ENCODE measurements at regions not wholly inside any gene's neighbourhood (a gene's known extent, or its start where the extent isn't known, plus 50 kb on each side); places are given as distances from the start of the nearest gene placed in this dataset.
"Not testable (repeated sequence)": the region's sequence is repeated elsewhere in the genome, so short reads cannot be mapped to it uniquely, and the experiment has no call there.

DNA sequence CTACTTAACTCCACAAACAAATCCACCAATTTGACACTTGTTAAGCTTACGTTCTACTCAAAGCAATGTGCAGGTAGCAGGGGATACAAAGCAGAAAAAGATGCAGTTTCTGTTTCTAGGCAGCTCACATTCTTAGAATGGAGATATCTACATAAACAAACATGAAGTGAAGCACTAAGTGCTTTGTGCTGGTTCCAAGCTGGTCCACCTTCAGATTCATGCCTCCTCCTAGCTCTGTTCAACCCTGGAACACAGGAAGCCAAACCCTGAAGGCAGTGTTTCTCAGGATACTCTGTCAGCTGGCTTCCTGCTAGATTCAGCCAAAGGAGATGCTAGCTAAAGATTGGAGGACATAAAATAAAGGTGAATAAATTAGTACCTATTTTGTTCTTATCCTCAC, 55.3 kb upstream of the NOL4 start:
- no peak for DNase-seq (ENCODE audit: low read depth)

DNA sequence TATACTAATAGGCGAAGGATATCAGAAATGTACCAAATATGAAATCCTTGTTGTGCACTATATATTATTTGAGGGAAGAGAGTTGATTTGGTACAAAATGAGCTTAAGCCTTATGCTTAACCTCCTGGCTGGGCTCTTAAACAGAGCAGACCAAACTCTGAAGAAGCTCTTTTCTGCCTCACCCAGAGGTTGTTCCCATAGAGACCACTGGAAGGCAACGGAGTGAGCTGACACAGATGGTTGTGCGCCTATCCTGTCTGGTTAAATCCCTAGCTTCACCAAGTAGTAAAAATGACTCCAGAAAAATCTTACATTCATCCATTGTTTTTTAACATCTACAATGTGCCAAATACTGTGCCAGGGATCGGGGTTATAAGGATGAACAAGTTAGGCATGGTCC, 55.9 kb upstream of the NOL4 start:
- no peak for DNase-seq (ENCODE audit: low read depth)

DNA sequence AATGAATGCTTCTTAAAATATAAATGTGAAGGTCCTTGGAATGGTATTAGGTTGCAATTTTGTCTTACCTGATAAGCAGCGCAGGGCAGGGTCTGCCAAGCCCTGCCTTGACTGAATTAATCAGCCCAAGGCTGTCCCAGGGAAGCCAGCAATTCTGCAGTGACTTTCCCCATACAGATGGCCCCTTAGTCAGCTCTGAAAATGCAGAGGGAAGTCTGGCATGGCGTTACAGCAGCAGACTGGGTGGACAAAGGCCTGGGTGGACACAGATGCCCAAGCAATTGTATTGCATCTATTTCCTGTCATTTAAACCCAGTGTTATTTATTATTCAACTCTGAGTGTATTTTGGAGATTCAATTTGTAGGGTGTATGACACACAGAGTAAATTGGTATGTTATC, 56.6 kb upstream of the NOL4 start:
- no peak for DNase-seq (ENCODE audit: low read depth)

DNA sequence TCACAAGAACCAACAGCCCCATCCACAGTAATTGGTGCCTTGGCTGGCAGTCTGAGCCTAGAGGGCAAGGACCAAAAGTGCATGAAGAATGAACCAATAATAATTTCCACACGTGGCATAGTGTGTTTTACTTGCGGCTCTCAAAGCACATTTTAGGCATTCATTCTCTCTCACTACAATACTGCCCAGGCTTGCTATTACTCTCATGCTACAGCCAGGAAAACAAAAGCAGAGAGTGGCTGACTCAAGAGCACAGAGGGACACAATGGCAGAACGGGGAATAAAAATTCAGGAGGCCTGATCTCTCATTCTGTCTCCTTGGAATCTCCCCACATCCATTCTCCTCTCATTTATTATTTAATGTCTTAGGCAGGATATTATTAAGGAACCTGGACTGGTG, 57.0 kb upstream of the NOL4 start:
- no peak for DNase-seq (ENCODE audit: low read depth)

DNA sequence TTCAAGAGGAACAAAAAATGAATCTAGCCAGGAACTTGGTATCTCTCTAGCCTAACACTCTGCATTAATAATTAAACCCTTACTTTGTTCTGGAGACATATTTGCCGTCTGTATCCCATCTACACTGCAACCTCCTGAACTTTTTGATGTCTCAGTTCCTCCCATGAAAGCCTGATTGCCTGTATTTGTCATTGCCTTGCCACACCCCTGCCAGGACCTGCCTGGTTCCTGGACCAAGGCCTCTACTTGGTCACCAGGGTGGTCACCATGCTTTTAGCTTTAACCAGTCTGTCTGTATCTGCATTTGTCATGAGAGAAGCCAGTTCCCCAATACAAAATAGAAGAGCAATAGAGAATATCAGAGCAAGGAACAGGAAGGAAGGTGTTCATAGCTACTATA, 58.8 kb upstream of the NOL4 start:
- no peak for DNase-seq (ENCODE audit: low read depth)

DNA sequence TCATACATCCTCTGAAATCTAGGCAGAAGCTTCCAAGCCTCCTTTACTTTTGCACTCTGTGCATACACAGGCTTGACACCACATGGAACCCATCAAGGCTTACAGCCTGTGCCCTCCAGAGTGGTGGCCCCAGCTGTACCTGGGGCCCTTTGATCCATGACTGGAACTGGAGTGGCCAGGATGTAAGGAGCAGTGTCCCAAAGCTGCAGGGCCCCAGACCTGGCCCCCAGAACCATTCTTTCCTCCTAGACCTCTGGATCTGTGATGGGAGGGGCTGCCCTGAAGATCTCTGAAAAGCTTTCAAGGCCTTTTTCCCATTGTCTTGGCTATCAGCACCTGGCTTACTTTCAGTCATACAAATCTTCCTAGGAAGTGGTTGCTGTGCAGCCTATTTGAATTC, 63.1 kb upstream of the NOL4 start:
- no peak for DNase-seq (ENCODE audit: low read depth)

DNA sequence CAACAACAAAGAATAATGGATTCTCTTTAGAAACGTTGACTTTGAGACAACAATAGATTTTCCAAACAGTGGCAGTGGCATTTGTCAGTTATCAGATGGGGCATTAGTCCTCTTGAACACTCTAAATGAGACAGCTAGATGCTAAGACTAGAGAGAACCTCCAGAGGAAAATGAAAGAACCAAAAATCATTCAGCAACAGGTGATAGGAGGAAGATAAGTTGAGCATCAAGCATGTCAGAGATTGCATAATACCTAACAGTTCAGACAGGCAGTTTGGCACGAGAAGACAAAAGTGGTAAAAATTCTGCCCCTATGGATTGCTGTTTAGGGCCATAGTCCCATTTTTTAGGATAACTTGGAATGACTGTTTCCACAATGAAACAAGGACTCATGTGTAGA, 67.9 kb upstream of the NOL4 start:
- no peak for DNase-seq (ENCODE audit: low read depth)

DNA sequence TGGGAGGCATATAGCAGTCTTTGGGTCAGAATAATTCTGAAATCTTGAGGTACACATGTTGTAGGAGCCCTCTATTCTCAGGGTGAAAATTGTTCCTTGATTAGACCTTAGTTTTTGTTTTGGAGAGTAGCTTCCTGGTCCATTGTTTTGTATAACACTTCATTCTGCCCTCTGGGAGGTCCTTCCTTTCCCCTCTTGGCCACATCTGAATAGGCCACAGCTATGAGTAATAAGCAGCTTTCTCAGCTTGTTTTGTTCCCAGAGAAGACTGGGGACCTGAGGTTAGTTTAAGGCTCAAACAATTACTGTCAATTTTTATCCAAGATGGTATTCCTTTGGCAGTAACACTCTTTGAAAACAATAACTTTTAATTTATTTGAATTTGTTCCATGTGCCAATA, 72.6 kb upstream of the NOL4 start:
- DNase-seq (ENCODE audit: low read depth), result no peak

DNA sequence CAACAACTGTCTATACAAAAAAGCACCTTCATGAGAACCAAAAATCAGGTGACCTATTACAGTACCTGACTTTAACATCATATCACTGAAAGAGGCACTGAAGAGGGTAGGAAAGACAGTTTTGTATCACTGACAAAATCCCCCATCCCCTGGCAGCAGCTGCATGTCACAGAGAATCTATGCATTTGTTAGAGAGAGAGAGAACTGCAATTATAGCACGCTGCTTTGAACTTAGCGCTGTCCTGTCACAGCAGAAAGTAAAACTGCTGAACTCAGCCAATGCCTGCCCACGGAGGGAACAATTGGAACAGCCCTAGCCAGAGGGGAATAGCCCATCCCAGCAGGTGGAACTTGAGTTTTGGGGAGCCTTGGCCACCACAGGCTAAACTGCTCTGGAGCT, 75.1 kb upstream of the NOL4 start:
- no peak for DNase-seq (ENCODE audit: low read depth)

DNA sequence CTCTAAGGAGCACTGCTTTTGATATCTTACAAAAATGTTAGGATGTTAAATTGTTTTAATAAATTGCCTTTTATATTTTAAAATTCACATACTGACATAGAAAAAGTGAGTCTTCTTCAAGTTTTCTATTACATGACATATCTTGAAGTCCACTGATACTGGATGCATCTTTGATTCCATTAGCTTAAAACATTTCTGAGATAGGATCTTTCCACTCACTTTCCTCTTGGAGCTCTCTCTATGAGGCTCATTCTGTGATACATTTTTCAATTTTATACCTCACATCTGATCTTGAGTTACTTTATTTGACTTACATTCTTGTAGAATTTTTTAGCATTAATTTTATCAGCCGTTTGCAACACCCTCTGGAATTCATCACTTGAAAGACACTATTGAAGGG, 86.8 kb upstream of the NOL4 start:
- DNase-seq (ENCODE audit: low read depth), result no peak

DNA sequence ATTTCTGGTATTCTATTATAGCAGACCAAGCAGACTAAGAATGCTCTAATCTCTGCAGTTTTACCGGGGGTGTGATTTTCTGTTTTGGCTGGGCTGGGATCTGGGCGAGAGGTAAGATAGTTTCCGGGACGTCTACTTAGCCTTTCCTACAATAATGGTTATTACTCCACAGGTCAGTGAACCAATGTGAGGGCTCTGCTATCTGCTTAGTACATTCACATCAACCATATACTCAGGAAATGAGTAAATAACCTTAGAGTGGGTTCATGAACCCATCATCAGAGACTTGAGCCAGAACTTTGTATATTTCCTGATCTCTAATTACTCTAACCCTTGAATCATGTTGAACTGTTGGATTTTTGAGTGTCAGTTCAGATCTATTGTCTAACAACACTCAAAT, 90.1 kb upstream of the NOL4 start:
- DNase-seq (ENCODE audit: low read depth), result no peak

DNA sequence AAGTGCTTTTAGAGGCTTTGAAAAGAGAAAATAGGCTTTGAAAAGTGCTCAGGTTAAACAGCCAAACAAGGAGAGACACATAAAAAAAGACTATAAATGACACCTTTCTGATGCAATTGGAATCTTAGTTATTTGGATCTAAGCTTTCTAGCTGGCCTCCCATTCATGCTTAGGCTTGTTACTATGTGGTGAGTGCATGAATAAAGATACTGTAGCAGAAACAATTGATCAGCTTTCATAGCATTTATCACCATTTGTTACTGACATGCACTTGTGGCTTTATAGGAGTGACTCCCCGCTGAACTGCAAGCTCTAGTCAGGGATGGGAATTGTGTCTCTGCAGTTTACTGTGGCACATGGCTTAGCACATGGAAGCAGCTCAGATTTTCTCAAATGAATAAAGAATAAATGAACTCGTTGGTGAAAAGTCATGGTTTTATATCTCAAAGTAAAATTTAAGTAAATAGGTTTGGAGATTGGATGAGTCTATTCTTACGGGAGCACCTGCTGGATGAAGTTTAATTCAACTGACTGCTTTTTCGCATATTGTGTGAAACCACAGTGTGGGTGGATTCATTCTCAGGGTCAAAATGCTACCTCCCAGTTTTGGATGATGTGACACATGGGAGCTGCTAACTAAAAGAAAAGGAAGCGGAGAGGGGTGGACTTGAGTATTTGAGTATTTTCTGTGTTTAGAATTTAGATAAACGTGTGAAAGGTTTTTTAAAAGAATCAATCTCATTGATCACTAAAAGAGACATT, 91.1 kb upstream of the NOL4 start:
- no peak for DNase-seq (ENCODE audit: low read depth)

DNA sequence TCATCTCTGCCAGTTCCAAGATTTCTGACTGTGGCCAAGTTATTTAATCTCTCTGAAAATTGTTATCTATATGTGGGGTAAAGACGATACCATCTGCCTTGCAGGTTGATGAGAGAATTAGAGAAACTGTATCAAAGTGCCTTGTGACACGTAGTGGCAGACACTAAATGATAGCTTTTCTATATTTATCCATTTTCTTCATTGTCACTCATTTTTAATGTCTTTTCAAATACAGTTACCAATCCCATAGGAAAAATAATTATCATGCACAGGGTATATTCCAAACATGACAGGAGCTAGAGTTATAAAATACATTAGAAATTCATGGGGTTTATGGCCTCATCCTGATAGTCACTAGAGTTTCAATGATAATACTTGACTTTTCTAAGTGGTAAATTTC, 95.6 kb upstream of the NOL4 start:
- no peak for DNase-seq (ENCODE audit: low read depth)

DNA sequence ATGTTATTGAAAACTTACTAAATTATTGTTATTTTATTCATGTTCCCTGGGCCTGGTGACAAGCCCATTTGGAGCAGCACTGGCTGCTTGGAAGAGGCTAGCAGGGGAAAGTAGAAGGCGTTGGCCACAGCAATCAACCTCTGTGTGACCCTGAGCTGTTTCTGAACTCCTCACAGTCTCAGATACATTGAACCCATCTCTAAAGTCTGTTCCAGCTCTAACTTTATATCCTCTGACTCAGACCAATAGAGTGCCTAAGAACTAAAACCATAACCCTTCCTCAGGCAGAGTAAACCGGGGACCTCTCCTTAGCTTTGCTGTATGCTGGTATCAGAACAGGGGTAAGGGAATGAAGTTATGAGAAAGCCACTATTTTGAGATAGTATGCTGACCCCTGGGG, 96.4 kb upstream of the NOL4 start:
- DNase-seq (ENCODE audit: low read depth), result no peak

DNA sequence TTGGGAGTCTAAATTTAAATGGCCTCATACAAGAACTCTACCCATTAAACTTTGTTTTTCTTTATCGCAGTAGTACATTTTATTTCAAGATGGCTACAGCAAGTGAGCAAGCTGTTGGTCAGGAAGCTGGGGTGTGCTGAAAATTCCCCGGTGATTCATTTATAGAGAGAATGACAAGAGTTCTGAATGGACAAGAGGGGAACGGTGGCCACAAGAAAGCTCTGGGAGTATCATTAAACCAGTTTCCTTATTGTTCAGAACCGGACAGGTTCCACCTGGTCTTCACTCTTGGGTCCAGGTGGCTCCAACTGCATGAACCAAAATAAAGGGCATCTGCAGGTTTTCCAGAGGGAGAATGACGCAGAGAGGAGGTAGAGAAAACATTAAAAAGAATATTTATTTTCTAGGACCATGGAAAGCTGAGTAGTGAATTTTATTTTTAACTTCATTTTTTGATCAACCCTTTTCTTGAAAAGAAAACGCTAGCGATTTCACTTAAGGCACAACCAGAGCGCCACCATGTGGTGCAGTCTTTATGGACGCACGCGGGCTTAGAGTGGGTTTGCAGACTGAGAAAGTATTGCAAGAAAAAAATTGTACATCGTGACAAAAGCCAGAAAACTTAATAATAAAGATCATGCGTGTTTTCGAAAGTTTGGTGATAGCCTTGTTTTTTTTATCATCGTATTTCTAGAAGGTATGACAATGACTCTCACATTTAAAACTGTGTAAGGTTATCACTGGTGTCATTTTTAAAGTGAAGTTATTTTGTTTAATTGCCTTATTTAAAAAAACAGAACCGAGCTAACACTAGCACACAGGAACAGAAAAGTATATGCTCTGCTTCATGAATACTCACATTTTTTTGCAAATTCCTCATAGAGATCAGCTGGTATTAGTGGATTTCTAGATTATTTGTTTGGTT, 97.9 kb upstream of the NOL4 start:
- DNase-seq (ENCODE audit: low read depth), result no peak

DNA sequence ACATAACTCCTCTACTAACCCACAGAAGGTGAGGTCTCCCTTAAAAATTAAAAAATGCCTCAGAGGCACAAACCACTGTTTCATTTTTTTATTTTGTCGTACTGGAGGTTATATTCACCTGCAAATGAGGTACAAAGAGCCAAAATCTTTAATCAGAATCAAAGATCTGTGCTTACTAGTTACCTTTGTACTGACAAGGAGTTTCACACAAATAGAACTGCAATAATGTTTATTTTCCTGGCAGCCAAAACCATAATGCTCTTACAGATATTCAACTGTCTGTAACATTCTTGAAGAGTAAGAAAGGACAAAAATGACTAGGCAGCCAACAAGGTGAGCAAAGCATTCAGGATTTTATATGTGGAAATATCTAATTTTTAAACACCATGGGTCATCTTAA, 105.1 kb upstream of the NOL4 start:
- DNase-seq (ENCODE audit: low read depth), result no peak

DNA sequence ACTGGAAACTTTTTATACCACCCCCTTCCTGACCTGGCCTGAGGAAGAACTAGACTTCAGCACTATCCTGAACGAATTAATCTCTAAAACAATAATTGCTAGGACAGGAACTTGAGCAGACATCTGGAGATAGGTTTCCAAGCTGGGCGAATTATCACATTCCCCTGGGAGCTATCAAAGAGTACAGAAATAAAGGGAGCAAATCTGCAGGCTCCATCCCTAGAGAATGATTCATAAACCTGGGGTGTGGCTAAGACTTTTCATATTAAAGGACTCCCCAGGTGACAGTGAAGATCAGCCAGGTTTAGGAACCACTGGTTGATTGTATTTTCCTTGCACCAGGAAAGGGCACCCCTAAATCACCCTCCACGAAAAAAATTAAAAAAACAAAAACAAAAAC, 105.6 kb upstream of the NOL4 start:
- DNase-seq (ENCODE audit: low read depth), result no peak

DNA sequence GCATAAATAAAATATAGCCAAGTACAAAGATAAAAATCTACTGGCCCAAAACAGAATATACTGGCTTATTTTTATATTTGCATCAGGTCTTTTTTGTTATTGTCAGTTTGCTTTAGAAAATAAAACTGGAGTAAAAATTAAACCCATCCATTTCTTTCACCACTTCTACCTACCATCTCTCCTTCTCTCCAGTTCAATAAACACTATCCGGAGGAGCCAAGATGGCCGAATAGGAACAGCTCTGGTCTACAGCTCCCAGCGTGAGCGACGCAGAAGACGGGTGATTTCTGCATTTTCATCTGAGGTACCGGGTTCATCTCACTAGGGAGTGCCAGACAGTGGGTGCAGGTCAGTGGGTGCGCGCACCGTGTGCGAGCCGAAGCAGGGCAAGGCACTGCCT, 106.2 kb upstream of the NOL4 start:
- not testable (repeated sequence) for DNase-seq (ENCODE audit: low read depth)

DNA sequence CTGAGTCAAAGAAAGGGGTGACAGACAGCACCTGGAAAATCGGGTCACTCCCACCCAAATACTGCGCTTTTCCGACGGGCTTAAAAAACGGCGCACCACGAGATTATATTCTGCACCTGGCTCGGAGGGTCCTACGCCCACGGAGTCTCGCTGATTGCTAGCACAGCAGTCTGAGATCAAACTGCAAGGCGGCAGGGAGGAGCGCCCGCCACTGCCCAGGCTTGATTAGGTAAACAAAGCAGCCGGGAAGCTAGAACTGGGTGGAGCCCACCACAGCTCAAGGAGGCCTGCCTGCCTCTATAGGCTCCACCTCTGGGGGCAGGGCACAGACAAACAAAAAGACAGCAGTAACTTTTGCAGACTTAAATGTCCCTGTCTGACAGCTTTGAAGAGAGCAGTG, 106.6 kb upstream of the NOL4 start:
- not testable (repeated sequence) for DNase-seq (ENCODE audit: low read depth)

DNA sequence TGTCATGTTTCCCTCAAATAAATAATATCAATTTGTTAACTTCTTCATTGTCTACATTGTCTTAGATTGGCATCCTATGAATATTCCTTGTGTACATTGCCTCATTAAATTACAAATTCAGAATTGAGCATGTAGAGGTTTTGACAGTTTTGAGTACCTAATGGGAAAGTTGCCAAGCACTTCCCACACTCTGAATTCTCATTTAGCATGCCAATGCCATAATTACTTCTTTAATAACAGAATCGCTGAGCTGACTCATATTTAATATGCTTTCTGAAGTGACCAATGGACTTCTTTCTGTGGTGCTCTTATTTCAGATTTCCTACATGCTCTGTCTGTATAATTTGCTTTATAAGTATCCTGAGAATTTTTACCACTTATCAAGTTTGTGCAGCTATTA, 114.4 kb upstream of the NOL4 start:
- no peak for DNase-seq (ENCODE audit: low read depth)

DNA sequence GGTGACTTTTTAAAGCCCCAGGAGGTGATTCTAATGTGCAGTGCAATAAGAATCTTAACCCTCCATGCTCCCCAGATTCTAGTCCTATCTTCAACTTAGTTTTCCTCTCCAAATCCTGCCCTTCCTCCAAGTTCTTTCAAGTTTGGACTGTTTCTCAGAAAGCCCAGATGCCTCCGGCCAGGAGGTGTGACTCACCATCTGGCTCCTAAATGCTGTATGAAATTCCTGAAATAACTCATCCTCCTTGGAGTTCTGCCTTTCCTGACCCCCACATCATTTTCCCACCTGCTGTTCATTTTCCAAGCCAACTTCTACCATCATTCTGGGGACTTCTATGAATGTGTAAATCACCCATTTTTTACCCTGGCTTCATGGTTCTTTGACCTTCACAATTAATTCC, 118.2 kb upstream of the NOL4 start:
- DNase-seq (ENCODE audit: low read depth), result no peak

DNA sequence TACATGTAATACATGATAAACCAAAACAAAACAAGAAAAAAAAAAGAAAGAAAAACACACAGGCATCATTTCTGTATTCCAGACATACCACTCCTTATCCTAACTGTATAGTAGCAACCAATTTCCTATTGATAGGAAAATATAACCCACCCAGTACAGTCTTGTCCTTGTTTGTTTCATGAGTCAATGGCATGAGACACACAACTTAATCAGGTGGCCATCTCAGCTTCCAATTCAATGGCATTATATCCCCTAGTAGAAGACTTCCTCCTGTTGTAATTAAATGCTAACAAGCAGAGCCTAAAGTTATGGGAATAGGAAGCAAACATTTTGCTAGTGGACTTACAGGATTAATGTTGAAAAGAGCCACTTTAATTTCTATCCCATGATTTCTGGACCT, 121.0 kb upstream of the NOL4 start:
- DNase-seq (ENCODE audit: low read depth), result no peak

DNA sequence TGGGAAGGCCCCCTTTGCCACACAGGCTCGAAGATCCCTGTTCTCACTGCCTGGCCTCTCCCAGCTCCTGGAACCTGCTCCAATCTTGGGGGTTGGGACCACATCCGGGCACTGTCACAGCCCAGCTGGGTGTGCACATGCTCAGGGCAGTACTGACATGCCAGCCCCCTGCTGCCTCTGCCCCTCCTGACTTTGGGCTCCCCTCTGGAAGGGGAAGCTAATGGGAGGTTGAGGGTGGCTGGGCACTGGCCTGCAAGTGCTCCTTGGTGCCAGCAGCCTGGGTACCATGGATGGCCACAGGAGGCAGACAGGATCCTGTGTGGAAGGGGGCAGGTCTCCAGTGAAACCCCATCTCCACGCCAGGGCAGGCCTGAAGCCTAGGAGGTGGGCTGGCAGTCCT, 126.1 kb upstream of the NOL4 start:
- DNase-seq (ENCODE audit: low read depth), result no peak

Data from CMK (cell line).